Caki2 (cell line): ENCODE measurements at regions not wholly inside any gene's neighbourhood (a gene's known extent, or its start where the extent isn't known, plus 50 kb on each side); places are given as distances from the start of the nearest gene placed in this dataset.
"Not testable (repeated sequence)": the region's sequence is repeated elsewhere in the genome, so short reads cannot be mapped to it uniquely, and the experiment has no call there.

Source experiments
- DNase-seq: peaks from one replicate; pipeline ENCODE4 v3.0.0-alpha.2; 2015; ENCODE audit warnings: low read depth
- in situ Hi-C: cut with HindIII; loops from 2 replicates; pipeline ENCODE4 v1.10.0; 2016; ENCODE audit warnings: low sequenced_read_pairs, low pct_unique_long_range_greater_than_20kb, mixed read lengths

DNA sequence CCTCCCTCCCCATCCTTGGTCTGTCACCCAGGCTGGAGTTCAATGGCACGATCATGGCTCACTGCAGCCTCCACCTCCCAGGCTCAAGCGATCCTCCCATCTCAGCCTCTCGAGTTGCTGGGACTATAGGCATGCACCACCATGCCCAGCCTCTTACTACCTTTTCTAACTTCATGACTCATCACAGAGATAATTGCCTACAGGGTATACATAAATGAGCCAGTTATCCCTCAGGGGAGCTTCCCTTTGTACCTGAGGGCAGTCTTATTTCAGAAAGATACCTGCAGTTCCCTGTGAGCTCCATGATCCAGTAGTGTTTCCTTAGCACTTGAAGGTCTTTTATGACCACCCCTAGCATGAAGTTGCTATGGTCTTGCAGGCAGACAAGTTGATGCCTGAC, 94.2 kb upstream of the DNAJC1 start:
- in situ Hi-C loops, result no loop called here
- no peak for DNase-seq

DNA sequence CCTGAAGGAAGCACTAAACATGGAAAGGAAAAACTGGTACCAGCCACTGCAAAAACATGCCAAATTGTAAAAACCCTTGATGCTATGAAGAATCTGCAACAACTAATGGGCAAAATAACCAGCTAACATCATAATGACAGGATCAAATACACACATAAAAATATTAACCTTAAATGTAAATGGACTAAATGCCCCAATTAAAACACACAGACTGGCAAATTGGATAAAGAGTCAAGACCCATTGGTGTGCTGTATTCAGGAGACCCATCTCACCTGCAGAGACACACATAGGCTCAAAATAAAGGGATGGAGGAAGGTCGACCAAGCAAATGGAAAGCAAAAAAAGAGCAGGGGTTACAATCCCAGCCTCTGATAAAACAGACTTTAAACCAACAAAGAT, 87.7 kb upstream of the DNAJC1 start:
- DNase-seq, in situ Hi-C loops: not testable (repeated sequence)

DNA sequence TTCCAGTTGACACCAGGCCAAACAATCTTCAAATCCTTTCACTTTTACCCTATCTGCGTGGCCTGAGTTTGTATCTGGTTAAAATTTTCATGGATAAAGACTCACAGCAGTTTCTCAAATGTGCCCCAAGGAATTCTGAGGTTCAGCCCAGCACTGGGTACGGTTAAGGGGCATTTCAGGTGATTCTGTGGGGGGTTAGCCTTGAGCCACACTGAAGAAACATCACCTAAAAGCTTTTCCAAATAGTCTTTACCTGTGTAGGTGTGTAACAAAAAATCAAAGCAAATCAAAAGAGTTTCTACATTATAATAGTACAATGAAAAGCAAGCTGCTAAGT, 83.8 kb upstream of the DNAJC1 start:
- DNase-seq, result no peak
- in situ Hi-C loops, result no loop called here

DNA sequence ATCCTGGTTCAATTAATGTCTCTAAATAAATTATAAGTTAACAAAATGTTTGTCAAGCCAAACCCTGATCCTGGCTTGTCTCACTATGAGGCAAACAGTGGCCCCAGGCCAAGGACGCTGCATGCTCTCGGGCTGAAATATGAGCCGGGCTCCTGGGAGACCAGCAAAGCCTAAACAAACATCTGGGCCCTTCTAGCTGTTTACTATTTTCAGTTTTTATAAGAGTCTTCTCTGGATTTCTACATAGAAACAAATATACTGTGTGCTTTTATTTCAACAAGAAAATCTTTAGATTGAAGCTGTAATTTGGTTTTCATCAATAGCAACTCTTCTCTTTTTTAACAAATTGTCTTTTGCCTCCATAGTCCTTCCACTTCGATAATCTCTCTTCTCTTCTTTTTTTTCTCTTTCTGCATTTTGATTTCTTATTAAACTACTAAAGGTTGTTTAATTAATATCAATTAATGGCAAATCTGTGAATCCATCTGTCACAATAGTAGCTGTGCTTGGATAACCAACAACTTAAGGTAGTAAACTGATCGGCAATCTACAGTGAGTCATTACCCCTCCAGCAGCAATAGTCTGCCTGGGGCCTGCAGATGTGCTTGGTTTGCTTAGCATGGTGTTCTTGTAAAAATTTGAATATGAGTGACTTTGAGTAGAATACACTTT, 83.3 kb upstream of the DNAJC1 start:
- DNase-seq, result no peak
- in situ Hi-C loops, result no loop called here

DNA sequence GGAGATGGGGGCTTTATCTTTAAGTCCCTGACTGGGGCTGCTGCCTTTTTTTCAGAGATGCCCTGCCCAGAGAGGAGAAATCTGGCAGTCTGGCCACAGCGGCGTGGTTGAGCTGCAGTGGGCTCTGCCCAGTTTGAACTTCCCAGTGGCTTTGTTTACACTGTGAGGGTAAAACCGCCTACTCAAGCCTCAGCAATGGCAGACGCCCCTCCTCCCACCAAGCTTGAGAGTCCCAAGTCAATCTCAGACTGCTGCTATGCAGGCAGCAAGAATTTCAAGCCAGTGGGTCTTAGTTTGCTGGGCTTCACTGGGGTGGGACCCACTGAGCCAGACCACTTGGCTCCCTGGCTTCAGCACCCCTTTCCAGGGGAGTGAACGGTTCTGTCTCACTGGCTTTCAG, 76.4 kb upstream of the DNAJC1 start:
- not testable (repeated sequence) for DNase-seq

DNA sequence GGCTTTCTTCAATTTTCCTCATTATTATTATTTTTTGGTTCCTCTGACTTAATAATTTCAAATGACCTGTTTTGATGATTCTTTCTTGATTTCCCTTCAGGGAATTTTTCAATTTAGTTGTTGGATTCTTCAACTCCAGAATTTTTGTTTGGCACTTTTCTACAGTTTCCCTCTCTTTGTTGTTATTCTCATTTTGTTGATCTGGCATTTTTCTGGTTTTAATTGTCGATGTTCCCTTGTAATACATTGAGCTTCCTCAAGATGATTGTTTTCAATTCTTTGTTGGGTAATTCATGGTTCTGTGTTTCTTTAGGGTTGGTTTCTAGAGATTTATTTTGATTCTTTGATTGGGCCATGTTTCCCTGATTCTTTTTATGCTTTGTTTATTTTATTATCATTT, 67.8 kb upstream of the DNAJC1 start:
- in situ Hi-C loops, result no loop called here
- no peak for DNase-seq

More for the DNA sequence above, 76.4 kb upstream of the DNAJC1 start:
- in situ Hi-C loops, result not testable (repeated sequence)

DNA sequence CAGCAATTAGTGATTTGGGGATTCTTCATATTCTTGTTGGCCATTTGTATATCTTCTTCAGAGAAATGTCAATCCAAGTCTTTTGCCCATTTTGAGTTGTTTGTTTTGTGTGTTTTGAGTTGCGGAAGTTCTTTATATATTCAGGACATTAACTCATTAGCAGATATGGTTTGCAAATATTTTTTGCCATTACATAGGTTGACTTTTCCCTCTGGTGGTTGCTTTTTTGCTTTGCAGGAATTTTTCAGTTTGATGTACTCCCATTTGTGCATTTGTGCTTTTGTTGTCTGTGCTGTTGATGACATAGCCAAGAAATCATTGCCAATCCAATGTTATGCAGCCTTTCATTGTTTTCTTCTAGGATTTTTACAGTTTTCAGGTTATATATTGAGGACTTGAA, 63.6 kb upstream of the DNAJC1 start:
- in situ Hi-C loops, result no loop called here
- DNase-seq, result no peak

DNA sequence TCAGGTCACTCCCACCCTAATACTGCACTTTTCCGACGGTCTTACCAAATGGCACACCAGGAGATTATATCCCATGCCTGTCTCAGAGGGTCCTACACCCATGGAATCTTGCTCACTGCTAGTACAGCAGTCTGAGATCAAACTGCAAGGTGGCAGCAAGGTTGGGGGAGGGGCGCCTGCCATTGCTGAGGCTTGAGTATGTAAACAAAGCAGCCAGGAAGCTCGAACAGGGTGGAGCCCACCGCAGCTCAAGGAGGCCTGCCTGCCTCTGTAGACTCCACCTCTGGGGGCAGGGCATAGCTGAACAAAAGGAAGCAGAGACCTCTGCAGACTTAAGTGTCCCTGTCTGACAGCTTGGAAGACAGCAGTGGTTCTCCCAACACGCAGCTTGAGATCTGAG, 57.5 kb upstream of the DNAJC1 start:
- in situ Hi-C loops, result not testable (repeated sequence)

DNA sequence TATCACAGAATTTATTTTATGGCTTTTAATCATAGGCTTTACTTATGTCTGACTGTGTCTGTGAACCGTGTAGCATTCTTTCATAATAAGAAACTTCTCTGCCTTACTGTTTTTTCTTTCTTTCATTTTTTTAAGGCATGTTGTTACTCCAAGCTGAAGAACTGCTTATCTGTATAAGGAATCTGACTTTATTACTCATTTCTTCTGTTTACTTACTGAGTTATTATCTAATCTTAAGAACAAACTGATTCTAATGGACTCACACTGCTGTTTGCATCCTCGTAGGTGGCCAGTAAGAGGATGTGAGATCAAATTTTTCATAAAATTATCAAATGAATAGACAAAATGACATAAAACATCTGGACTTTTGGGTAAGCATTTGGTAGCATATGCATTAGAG, 54.7 kb upstream of the DNAJC1 start:
- in situ Hi-C loops, result no loop called here
- DNase-seq, result no peak

More for the DNA sequence above, 57.5 kb upstream of the DNAJC1 start:
- DNase-seq, result not testable (repeated sequence)

DNA sequence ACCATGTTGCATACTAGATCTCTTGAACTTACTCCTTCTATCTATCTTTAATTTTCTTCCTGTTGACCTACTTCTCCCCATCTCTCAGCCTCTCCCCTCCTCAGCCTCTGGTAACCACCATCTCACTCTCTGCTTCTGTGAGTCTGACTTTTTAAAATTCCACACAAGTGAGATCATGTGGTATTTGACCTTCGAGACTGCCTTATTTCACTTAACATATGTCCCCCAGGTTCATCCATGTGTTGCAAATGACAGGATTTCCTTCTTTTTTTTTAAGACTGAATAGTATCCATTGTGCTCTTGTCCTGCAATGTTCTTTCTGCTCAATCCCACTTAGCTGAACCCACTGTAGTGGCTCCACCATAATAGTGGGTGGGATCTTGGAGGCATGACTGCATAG, 51.4 kb upstream of the DNAJC1 start:
- in situ Hi-C loops, result no loop called here

More for the DNA sequence above, 51.4 kb upstream of the DNAJC1 start:
- peak; percentile 72 for DNase-seq
